ENCODE measurements at regions not wholly inside any gene's neighbourhood (a gene's known extent, or its start where the extent isn't known, plus 50 kb on each side); places are given as distances from the start of the nearest gene placed in this dataset.
A peak's percentile ranks its signal among the peaks of the same experiment; 100 is the strongest.

- peaks cover 22% of the 10 kb centered on the region for H3K4me1 Mint-ChIP-seq (ENCODE audit: low read depth)
- no peak for TF ChIP-seq CTCF (IDR thresholded peaks at IDR 0.05)
- H3K36me3 Mint-ChIP-seq (ENCODE audit: low read depth): peaks cover 11% of the 10 kb centered on the region
- H3K4me3 Mint-ChIP-seq: no peak overlapping the region
- H3K27ac Mint-ChIP-seq: no peak overlapping the region
- peaks cover 5% of the 10 kb centered on the region; the same call in 1 of the 2 replicates for H3K9me3 Mint-ChIP-seq
- H3K27me3 Mint-ChIP-seq (ENCODE audit: insufficient read depth): no peaks in the 10 kb centered on the region
- no peak for DNase-seq
Observed at GRCh38 chr6:142005021-142005420, 127.7 kb upstream of the GJE1 start.

GRCh38 chr6:142002825-142003405 is 129.8 kb upstream of the GJE1 start:
- Mint-ChIP-seq H3K36me3 (ENCODE audit: low read depth) (peaks cover 20% of the 10 kb centered on the region), H3K27me3 (ENCODE audit: insufficient read depth) (no peaks in the 10 kb centered on the region), H3K4me3 (no peak overlapping the region), H3K4me1 (ENCODE audit: low read depth) (peaks cover under 1% of the 10 kb centered on the region), H3K9me3 (peaks cover 9% of the 10 kb centered on the region; the same call in 1 of the 2 replicates), H3K27ac (no peak overlapping the region)
- no peak for DNase-seq
- no peak for TF ChIP-seq CTCF (IDR thresholded peaks at IDR 0.05)

GRCh38 chr6:141996823-141997222 is 135.9 kb upstream of the GJE1 start:
- peaks cover 49% of the 10 kb centered on the region for H3K36me3 Mint-ChIP-seq (ENCODE audit: low read depth)
- no peak overlapping the region for H3K4me3 Mint-ChIP-seq
- H3K27ac Mint-ChIP-seq: no peak overlapping the region
- TF ChIP-seq CTCF (IDR thresholded peaks at IDR 0.05): no peak
- DNase-seq: no peak
- H3K4me1 Mint-ChIP-seq (ENCODE audit: low read depth): no peaks in the 10 kb centered on the region
- peaks cover 23% of the 10 kb centered on the region for H3K9me3 Mint-ChIP-seq
- no peaks in the 10 kb centered on the region for H3K27me3 Mint-ChIP-seq (ENCODE audit: insufficient read depth)

GRCh38 chr6:141992109-141992508 is 140.6 kb upstream of the GJE1 start:
- H3K4me3 Mint-ChIP-seq: no peak overlapping the region
- H3K4me1 Mint-ChIP-seq (ENCODE audit: low read depth): peaks cover 18% of the 10 kb centered on the region
- peaks cover 25% of the 10 kb centered on the region for H3K36me3 Mint-ChIP-seq (ENCODE audit: low read depth)
- peaks cover 10% of the 10 kb centered on the region for H3K9me3 Mint-ChIP-seq
- no peak for DNase-seq
- H3K27ac Mint-ChIP-seq: no peak overlapping the region
- TF ChIP-seq CTCF (IDR thresholded peaks at IDR 0.05): no peak
- no peaks in the 10 kb centered on the region for H3K27me3 Mint-ChIP-seq (ENCODE audit: insufficient read depth)

GRCh38 chr6:141990840-141991239 is 141.9 kb upstream of the GJE1 start:
- H3K9me3 Mint-ChIP-seq: no peaks in the 10 kb centered on the region
- H3K27ac Mint-ChIP-seq: no peak overlapping the region
- H3K4me3 Mint-ChIP-seq: no peak overlapping the region
- peaks cover 18% of the 10 kb centered on the region for H3K4me1 Mint-ChIP-seq (ENCODE audit: low read depth)
- H3K36me3 Mint-ChIP-seq (ENCODE audit: low read depth): peaks cover 16% of the 10 kb centered on the region
- H3K27me3 Mint-ChIP-seq (ENCODE audit: insufficient read depth): no peaks in the 10 kb centered on the region
- DNase-seq: no peak
- no peak for TF ChIP-seq CTCF (IDR thresholded peaks at IDR 0.05)

GRCh38 chr6:141989706-141989959 is 143.1 kb upstream of the GJE1 start:
- no peaks in the 10 kb centered on the region for H3K27me3 Mint-ChIP-seq (ENCODE audit: insufficient read depth)
- no peaks in the 10 kb centered on the region for H3K9me3 Mint-ChIP-seq
- DNase-seq: no peak
- no peak for TF ChIP-seq CTCF (IDR thresholded peaks at IDR 0.05)
- no peak overlapping the region for H3K4me3 Mint-ChIP-seq
- H3K36me3 Mint-ChIP-seq (ENCODE audit: low read depth): peaks cover 6% of the 10 kb centered on the region
- 0 out of 2 replicates have a peak overlapping the region, but pooled peaks have one; percentile 3 for H3K27ac Mint-ChIP-seq
- peaks cover 18% of the 10 kb centered on the region for H3K4me1 Mint-ChIP-seq (ENCODE audit: low read depth)

Measured in HFFc6 (cell line).